ENCODE measurements at regions not wholly inside any gene's neighbourhood (a gene's known extent, or its start where the extent isn't known, plus 50 kb on each side); places are given as distances from the start of the nearest gene placed in this dataset.

DNA sequence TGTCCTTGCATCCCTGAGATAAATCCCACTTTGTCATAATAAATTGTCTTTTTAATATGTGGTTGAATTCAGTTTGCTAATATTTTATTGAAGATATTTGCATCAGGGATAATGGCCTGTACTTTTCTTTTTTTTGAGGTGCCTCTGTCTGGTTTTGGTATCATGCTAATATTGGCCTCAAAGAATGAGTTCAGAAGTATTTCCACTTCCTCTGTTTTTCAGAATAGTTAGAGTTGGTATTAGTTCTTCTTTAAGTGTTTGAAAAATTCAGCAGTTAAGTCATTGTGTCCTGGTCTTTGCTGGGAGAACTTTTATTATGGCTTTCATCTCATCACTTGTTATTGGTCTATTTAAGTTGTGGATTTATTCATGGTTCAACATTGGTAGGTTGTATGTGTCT lies 464.1 kb upstream of the CRIM1 start:
- TF ChIP-seq, protein P1, sequence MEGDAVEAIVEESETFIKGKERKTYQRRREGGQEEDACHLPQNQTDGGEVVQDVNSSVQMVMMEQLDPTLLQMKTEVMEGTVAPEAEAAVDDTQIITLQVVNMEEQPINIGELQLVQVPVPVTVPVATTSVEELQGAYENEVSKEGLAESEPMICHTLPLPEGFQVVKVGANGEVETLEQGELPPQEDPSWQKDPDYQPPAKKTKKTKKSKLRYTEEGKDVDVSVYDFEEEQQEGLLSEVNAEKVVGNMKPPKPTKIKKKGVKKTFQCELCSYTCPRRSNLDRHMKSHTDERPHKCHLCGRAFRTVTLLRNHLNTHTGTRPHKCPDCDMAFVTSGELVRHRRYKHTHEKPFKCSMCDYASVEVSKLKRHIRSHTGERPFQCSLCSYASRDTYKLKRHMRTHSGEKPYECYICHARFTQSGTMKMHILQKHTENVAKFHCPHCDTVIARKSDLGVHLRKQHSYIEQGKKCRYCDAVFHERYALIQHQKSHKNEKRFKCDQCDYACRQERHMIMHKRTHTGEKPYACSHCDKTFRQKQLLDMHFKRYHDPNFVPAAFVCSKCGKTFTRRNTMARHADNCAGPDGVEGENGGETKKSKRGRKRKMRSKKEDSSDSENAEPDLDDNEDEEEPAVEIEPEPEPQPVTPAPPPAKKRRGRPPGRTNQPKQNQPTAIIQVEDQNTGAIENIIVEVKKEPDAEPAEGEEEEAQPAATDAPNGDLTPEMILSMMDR (IDR thresholded peaks at IDR 0.05), result no peak
- TF ChIP-seq POLR2A (IDR thresholded peaks at IDR 0.05), result no peak

All from uterus (tissue), 2 donors.